HT-29 (cell line): ENCODE measurements at regions not wholly inside any gene's neighbourhood (a gene's known extent, or its start where the extent isn't known, plus 50 kb on each side); places are given as distances from the start of the nearest gene placed in this dataset.
A peak's percentile ranks its signal among the peaks of the same experiment; 100 is the strongest.

Experiments used
- DNase-seq: peaks from one replicate; pipeline ENCODE4 v3.0.0-alpha.2; 2015; ENCODE audit warnings: low spot score

DNA sequence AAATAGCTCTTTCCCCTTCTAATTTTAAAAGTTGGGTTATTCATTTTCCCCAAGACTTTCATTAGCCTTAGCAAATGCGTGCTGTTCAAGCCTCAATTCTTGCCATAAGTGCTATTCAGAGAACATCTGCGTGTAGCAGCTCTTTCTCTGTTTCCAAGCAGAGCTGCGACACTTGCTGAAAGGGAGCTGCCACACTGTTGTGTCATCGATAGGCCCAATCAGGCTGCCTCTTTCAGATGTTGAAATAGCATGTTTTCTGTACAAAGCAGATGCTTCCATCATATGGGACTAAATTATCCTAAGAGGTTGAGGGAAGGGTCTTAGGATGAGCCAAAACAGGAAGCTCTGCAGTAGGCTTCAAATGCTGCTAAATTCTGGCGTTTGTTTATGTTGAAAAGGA lies 220.9 kb upstream of the CDC14C start:
- no peak for DNase-seq

DNA sequence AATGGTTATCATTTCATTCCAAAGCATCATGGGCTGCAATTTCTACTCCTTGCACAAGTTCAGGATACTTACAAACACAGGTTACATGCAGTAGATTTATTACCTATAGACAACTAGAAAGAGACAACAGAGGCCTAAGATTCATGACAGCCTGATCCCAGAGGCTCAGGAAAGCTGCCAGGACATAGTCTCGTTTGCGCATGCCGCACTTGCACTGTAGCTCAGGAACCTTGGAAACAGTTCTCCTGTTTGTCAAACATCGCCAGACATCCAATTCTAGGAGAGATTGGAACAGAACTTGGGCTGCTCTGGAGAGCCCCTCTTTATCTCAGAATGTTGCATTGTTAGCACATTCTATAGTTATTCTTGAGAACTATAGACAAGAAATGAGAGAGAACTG lies 216.2 kb upstream of the CDC14C start:
- DNase-seq = no peak

DNA sequence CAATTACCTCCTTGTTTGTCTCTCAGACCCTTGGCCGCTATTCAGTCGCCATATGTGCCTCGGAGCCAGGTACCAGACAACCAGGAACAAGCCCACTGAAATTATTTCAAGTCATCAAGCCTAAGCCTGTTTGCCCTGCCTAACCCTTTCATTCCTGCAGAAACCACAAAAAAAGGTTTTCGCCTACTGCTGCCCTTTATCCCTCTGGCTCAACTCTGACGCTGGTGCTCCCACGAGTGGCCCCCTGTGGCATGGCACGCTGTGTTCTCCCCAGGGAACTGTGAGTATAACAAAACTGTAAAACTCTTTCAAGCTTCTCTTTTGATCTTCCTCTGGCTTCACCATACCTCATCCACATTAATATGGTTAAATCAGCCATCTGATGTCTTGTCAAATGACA lies 215.7 kb upstream of the CDC14C start:
- no peak for DNase-seq

DNA sequence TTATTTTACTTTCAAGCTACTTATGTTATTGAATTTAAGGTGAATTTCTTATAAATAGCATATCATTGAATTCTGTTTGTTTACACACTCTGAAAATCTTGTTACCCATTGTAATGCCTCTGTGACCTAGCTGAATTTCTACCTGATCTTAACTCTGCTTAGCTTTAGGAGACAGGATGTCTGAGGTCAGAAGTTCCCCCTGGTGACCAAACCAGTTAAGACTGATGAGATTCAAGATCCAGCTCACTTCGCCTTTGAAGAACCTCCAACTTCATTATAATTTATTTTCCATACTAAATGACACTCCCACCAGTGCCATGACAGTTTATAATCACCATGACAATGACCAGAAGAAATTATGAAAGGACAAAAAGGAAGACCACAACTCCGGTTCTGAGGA lies 213.4 kb upstream of the CDC14C start:
- DNase-seq = peak; percentile 4

DNA sequence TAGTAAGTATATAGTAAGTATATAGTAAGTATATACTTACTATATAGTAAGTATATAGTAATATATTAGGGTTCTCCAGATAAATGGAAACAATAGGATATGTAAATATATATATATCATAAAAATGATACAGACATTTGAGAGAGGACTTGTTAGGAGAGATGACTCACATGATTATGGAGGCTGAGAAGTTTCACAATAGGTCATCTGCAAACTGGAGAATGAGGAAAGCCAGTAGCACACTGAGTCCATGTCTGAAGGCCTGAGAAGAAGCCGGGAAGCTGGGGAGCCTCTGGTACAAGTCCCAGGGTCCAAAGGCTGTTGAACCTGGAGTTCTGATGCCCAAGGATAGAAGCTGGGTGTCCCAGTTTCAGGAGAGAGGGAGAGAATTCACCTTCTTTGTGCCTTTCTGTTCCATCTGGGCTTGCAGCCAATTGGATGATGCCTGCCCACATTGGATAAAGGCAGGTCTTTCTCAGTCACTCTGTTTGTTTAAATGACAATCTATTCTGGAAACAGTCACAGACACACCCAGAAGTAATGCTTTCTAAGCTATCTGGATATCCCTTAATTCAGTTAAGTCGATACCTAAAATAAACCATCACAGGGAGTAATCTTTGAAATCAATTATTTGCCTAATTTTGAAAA lies 205.5 kb upstream of the CDC14C start:
- no peak for DNase-seq

DNA sequence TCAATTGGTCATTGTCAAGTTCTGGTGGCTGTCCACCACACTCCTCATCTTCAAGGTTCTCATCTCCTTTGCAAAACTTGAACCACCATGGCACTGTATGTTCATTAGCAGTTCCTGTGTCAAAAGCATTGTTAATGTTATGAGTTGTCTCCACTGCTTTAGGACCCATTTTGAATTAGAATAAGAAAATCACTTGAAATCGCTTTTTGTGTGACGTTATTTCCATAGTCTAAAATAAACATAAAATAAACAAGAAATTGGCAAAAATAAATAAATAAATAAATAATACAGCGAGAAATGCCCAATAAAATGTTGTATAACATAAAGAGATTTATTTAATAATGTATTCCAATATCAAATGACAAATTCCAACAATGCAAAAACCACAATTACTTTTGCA lies 195.5 kb upstream of the CDC14C start:
- no peak for DNase-seq

DNA sequence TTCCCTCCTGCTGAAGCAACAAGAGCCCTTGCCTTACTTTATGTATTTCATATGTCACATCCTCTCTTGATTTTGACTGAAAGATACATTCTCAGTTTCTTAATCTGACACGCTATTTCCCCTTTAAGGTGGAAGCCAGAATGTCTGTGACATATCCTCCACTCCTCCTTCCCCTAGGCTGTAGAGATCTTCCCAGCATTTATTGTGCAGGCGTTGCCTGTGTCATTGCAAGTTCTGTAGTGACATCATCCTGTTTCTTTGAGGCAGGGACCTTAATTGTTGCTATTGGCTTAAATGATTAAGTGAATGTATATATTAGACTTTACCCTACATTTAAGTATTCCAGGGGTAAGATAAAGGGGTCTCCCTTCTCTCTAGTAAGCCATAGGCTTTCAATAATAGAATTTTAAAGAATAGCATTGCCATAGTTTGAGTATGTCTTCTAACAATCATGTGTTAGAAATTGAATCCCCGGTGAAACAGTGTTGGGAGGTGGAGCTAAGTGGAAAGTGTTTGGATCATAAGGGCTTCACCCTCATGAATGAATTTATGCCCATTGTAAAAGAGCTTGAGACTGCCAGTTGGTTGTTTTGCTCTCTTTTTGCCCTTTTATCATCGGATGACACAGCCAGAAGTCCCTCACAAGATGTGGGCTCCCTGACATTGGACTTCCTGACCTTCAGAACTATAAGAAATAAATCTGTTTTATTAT lies 189.5 kb upstream of the CDC14C start:
- DNase-seq = no peak

DNA sequence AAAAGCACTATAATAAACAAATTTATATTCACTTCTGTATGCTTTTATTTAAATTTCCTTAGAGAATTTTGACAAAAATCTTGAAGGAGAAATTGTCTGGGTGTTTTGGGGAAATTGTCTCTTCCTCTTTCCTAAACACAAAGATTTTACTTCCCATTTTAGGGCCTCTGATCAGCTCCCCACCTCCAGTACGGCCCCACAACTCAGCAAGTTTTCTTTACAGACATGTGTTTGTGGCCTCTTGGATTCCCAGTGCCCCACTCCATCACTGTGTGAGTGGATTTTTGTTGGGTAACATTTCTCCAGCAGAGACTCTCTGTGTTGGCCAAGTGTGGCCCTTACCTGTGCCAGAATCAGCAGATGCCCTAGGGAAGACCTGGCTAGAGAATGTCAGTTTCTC lies 182.8 kb upstream of the CDC14C start:
- no peak for DNase-seq

DNA sequence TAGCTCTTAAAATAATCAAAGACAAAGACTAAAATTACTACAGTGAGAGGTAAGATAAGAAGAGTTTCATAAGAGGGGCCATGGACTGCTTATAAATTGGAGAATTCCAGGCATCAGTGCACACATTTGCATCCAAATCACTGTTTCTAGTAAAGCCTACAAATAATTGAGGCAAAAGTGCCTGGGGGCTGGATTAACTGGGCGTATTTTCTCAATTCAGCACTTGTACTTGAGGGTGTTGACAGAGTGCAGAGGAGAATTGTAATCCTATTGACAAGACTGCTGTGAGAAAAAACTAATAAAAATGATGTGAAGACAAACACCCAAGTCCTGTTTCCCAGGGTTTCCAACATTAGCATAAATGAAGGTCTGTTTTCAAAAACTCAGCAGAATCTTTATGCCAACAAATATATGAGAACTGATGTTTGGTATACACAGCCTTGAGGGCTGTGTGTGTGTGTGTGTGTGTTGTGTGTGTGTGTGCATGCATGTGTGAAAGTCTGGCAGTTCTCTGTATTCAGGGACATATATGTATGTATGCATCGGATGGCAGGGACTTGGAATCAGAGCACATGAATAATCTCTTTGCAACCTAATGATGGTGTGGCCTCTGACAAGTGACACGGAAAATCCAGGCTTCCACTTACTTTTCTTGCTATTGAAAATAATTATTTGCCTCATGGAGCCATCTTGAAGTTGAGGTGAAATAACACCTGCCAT lies 182.1 kb upstream of the CDC14C start:
- DNase-seq = no peak

DNA sequence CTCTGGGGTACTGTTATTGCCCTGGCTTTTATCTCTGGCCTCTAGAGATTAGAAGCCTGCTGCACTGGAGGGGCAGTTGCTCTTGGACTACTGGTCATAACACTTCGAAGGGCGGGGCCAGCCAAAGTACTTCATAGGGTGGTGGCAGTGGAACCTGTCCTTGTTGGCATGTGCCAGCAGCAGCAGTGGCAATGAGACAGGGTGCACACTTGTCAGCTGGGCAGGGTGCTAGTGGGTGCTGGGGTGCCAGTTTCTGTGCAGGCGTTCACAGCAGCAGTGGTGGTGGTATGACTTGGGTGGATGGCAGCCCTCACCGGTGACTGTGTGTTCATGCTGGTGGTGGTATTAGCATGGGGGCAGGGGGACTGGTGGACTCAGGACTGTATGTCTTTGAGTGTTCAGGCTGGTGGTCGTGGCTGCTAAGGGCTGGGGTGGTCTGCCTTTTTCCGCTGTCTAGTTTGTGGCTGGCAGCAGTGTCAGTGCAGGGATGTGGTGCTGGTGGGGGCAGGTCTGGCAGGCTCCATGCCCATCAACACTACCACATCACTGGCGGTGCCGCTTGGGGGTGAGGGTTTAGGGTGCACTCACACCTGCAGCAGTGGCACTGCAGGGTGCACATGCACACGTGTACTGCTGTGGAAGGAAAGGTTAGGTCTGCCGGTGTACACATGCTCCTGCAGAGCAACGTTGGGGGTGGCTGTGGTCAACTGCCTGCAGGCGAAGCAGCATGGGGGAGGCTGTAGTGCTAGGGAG lies 176.1 kb upstream of the CDC14C start:
- DNase-seq = no peak

DNA sequence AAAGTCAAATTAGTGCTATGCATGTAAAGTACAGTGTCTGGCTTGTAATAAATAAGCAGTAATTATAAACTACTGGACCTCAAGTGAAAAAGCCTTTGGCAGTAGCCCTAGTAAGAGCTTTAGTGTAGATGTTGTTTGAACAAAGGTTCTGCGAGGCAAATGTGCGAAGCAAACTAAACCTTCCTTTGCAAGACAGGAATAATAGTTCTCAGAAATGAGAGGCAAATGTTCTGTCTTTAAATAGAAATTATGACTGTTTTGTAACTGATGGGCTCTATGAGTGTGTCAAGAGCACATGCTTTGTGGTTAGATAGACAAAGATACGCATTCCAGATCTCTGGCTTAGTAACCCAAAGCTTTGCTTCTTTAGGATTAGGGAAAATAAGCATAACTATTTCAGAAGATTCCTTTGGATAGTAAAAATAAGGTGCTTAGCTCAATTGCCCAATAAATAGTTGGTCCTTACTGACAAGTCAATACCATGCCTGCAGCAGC lies 169.2 kb upstream of the CDC14C start:
- DNase-seq = no peak

DNA sequence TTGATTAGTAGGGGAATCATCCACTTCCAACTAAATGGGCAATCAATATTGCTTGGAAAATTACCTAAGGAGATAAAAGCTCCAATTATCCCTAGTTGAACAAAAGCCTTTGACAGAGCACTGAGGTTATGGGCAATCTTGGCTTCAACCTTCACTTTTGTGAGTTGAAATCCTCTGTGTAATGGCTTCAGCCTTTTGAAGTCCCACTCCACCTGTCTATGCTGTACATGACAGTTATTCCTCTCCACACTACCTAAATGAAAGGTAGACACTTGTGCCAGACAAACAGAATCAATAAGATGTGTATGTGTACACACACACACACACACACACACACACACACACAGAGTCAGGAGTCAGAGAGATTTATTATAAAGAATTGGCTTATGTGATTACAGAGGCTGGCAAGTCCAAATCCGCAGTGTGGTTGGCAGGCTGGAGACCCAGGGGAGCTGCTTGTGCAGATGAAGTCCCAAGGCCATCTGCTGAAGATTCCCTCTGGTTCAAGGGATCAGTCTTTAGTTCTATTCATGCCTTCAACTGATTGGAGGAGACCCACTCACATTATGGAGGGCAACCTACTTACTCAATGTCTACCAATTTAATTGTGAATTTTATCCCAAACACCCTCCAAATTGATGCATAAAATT lies 164.8 kb upstream of the CDC14C start:
- DNase-seq = no peak

DNA sequence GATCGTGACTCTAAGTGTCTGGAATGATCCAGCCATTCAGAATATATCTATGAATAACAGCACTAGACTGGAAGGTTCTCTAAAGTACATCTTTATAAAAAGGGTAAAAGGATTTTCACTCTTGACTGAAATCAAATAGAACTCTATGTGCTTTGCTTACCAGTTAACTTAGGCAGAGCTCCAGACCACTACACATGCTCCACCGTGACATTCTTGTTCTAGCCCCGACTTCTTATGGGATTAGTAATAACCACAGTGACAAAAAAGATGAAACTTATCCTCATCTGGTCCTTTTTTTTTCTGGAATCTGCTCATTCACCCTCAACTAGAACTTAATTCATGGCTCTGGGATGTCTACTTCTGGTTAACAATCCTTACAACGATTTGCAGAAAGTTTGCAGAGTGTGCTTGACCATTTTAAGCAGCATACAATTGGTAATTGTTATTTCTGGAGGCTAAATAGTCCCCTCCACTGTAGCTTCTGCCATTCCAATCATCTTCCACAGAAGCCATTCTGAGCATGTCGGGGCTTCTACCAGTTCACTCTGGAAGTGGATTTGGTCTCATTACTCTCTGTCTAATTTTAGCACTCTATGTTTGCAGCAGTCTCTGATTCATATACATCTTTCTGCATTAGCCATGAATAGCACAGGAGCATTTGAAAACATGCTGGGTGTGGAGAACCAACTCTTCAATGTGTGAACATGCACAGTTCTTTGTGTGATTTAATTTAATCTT lies 163.7 kb upstream of the CDC14C start:
- DNase-seq = no peak

DNA sequence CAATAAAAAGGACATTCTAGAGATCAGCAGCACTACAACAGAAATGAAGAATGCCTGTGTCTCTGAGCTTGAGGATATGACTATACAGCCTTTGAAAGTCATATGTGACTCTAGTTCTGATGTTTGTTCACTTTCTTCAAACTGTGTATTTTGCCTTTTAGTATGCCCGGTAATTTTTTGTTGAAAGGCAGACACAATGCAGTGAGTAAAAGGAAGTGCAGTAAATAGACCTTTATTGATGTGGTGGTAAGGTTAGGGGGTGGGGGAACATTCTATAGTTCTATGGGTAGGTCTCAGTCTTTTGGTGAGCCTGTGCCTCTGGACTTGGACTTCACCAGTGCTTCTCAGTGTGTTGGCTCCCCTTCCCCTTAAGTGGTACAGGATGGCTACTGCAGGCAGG lies 143.5 kb upstream of the CDC14C start:
- DNase-seq = no peak

DNA sequence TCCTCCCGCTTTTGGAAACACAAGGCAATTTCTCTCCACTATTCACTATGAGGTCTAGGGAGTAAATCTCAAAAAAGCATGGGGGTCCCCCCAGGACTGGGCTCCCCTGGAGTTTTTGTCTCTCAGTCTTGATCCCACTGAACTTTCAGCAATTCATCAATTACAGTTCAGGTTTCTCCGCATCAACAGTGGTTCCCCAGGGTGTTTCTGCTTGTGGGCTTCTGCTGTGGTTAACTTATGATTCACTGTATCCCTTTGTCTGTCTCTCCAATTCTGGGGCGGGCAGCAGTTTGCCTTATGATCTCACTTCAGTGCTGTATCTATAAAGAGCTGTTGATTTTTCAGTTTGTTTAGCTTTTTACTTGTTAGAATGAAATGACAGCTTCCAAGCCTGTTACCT lies 142.6 kb upstream of the CDC14C start:
- no peak for DNase-seq

DNA sequence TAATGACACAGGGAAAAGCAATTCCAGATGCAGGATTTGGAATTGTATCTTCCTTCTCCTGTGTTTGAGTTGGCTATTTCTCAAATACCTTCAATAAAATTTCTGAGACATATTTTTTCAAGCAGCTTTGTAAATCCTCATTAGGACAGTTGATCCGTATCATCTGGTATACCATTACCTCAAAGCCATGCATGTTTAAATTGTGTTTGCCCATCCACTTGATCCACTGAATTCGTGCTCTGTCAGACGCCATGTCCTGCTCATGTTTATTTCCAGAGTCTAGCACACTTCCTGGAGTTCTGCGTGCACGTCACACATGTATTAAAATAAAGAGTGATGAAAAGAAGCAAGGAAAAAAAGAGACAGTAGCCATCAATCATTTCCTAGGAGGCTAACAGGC lies 141.8 kb upstream of the CDC14C start:
- no peak for DNase-seq

DNA sequence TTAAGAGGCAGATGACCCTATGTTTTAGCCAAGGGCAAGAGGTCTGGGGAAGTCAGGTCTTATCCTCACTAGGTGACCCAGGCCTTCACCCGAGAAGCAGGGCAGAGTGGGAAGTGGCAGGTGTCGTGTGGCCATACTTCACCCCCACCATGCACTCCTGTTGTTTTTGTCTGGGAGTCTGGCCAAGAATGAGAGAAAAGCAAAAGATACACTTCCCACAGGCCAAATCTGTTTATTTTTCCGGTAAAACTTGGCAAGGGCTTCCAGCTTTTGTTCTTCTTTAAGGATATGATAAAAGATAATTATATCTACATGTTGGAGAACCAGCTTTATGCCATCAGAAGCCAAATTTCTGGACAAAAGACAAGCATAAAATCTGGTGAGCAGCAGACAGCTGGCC lies 137.4 kb upstream of the CDC14C start:
- no peak for DNase-seq

DNA sequence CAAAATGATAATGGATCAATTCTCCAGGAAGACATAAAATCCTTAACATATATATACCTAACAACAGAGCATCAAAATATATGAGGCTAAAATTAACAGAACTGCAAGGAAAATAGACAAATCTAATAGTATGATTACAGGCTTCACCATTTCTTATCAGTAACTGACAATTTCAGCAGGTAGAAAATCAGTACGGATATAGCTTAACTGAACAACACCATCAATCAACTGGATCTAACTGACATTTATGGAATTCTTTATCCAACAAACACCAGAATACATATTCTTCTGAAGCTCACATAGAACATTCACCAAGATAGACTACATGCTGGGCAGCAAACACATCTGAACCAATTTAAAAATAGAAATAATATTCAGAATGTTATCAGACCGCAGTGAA lies 121.1 kb upstream of the CDC14C start:
- DNase-seq = no peak

DNA sequence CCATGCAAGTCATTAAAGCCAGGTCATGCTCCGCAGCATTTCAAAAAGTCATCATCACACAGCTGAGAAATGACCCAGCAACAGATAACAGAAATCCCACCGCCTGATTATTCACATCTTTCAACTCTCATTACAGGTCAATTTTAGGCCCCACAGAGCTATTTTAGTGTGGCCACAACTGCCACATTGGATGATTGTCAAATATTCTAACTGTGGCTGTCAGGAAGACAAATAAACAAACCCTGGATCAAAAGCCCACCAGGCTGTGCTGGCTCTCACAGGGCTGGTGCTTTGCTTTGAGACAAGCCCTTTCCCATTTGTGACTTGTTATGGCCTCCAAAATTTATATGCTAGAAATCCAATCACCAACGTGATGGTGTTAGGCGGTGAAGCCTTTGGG lies 117.6 kb upstream of the CDC14C start:
- no peak for DNase-seq

DNA sequence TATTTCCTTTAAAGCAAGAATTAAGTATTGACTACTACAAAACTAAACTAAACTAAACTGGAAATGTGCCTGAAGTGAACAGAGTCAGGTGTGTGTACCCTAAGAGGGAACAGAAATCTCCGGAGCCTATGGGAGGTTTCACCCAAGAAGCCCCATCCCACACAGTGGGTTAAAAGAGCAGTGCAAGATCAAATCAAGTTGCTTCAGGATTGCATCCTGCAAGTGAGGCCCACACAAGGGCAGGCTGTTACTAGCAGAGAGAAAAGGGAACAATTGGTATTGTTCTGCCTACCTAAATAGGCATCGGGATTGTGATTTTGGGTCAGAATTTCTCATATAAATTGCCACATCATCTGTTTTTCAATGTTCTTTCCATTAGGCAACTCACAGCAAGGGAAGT lies 113.3 kb upstream of the CDC14C start:
- no peak for DNase-seq

DNA sequence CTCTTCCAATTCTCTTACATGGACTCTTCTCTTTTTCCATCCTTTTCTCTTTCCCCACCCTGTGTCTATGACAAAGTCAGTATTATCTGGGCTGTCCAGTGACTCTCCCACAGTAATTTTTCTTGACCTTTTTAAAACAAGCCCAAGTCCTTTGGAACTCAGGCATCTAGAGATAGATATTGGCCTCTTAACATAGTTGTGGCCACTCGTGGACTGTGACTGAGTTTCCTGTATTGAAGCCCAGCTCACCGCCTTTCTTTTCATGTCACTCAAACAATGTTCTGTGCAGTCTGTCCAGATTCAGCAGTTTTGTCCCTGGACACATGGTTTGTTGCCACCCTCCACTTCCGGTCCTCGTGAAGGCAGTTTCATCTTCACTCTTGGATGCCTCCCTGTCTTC lies 110.9 kb upstream of the CDC14C start:
- no peak for DNase-seq
